Neutrophil (primary cell): ENCODE measurements at regions not wholly inside any gene's neighbourhood (a gene's known extent, or its start where the extent isn't known, plus 50 kb on each side); places are given as distances from the start of the nearest gene placed in this dataset.

Experiments used
- H3K27ac ChIP-seq: fragments of 200-600 bp; sonication (generic); 2 replicates; pipeline ENCODE4 v1.5.1; 2016; ENCODE audit warnings: mild to moderate bottlenecking, moderate library complexity
- H3K27me3 ChIP-seq: fragments of 200-600 bp; sonication (generic); 2 replicates; pipeline ENCODE4 v1.6.0; 2016; ENCODE audit warnings: mild to moderate bottlenecking
- H3K36me3 ChIP-seq: fragments of 200-600 bp; sonication (generic); 2 replicates; pipeline ENCODE4 v1.5.1; 2017
- H3K4me1 ChIP-seq, 2 experiments: fragments of 200-600 bp in 1 of 2; sonication (generic) in 1 of 2; 1 replicate in 1 of 2; 2 replicates in 1 of 2; pipeline versions ENCODE4 v1.5.1 to v1.6.1; 2013 to 2016; ENCODE audit warnings: low read depth in 1 of 2, low read length in 1 of 2, mild to moderate bottlenecking in 1 of 2, moderate library complexity in 1 of 2; ENCODE audit not compliant: control insufficient read depth in 1 of 2, insufficient read depth in 1 of 2
- H3K4me3 ChIP-seq, 2 experiments: fragments of 200-600 bp in 1 of 2; sonication (generic) in 1 of 2; 1 replicate in 1 of 2; 2 replicates in 1 of 2; pipeline ENCODE4 v1.5.1; 2013 to 2016; ENCODE audit warnings: low read depth in 1 of 2, low read length in 1 of 2, mild to moderate bottlenecking in 1 of 2, moderate library complexity in 1 of 2
- H3K9me3 ChIP-seq: fragments of 200-600 bp; sonication (generic); 2 replicates; pipeline ENCODE4 v1.5.1; 2016
- CTCF ChIP-seq: fragments of 200-600 bp; sonication (generic); IDR thresholded peaks from 2 replicates; pipeline ENCODE4 v1.5.1; 2016; ENCODE audit warnings: antibody characterized with exemption

GRCh38 chr16:54694651-54695050 is 236.0 kb upstream of the IRX5 start:
- no peak for TF ChIP-seq CTCF
- Histone ChIP-seq H3K27me3 (no peaks in the 10 kb centered on the region), H3K4me3 (no peak overlapping the region), H3K36me3 (no peaks in the 10 kb centered on the region), H3K9me3 (no peaks in the 10 kb centered on the region), H3K4me1 (no peaks in the 10 kb centered on the region), H3K27ac (no peak overlapping the region)

GRCh38 chr16:54693864-54694263 is 236.8 kb upstream of the IRX5 start:
- Histone ChIP-seq H3K36me3 (no peaks in the 10 kb centered on the region), H3K4me3 (no peak overlapping the region), H3K9me3 (no peaks in the 10 kb centered on the region), H3K27ac (no peak overlapping the region), H3K27me3 (no peaks in the 10 kb centered on the region), H3K4me1 (no peaks in the 10 kb centered on the region)
- TF ChIP-seq CTCF = no peak

GRCh38 chr16:54690710-54691109 is 240.0 kb upstream of the IRX5 start:
- Histone ChIP-seq H3K4me3 (no peak overlapping the region), H3K27me3 (no peaks in the 10 kb centered on the region), H3K4me1 (no peaks in the 10 kb centered on the region), H3K27ac (no peak overlapping the region), H3K36me3 (no peaks in the 10 kb centered on the region), H3K9me3 (no peaks in the 10 kb centered on the region)
- no peak for TF ChIP-seq CTCF

- Histone ChIP-seq H3K36me3 (no peaks in the 10 kb centered on the region), H3K4me1 (no peaks in the 10 kb centered on the region), H3K9me3 (no peaks in the 10 kb centered on the region), H3K27ac (no peak overlapping the region), H3K27me3 (no peaks in the 10 kb centered on the region), H3K4me3 (no peak overlapping the region)
- TF ChIP-seq CTCF = no peak
These were observed 240.4 kb upstream of the IRX5 start for GRCh38 chr16:54690306-54690705.

- Histone ChIP-seq H3K9me3 (no peaks in the 10 kb centered on the region), H3K4me3 (no peak overlapping the region), H3K4me1 (no peaks in the 10 kb centered on the region), H3K27me3 (no peaks in the 10 kb centered on the region), H3K27ac (no peak overlapping the region), H3K36me3 (no peaks in the 10 kb centered on the region)
- no peak for TF ChIP-seq CTCF
These were observed 241.4 kb upstream of the IRX5 start for GRCh38 chr16:54689072-54689865.
